Putamen (tissue), 1 donor: ENCODE measurements at regions not wholly inside any gene's neighbourhood (a gene's known extent, or its start where the extent isn't known, plus 50 kb on each side); places are given as distances from the start of the nearest gene placed in this dataset.
"Not testable (repeated sequence)": the region's sequence is repeated elsewhere in the genome, so short reads cannot be mapped to it uniquely, and the experiment has no call there.

Experiments
- DNase-seq: peaks from one replicate; pipeline ENCODE4 v3.0.0-alpha.2; 2016; ENCODE audit warnings: low spot score

DNA sequence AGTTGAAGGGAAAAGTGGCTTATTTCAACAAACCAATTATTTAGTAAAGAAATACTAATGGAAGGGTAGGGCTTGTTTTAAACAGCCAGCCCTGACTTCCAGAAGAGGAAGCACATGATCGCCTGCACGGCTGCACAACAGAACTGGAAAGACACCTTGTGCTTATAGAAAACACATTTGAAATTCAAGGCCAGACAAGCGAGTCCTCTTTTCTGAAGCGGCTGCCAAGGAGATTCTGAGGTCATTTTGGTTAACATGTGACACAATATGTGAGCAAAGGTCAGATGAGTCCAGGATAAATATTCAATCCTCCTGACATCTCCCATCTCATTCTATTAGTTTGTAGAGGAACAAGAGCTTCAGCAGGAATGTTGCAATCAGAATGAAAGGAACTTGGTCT, 461.4 kb upstream of the ST8SIA4 start:
- no peak for DNase-seq

DNA sequence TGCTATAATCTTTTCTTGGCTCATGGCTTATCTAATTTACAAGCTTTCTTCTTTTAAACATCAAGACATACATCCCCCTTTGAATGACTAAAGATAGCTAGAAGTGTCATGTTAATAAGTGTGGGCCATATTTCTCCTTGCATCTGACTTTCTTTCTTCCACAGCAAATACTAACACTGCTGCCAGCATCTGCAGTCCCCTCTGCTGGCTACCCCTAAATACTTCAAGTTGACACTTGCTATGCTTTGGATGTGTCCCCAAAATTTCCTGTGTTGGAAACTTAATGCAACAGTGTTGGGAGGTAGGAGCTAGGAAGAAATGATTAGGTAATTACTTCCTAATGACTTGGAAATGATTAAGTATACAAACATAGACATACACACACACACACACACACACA, 459.0 kb upstream of the ST8SIA4 start:
- DNase-seq, result no peak

DNA sequence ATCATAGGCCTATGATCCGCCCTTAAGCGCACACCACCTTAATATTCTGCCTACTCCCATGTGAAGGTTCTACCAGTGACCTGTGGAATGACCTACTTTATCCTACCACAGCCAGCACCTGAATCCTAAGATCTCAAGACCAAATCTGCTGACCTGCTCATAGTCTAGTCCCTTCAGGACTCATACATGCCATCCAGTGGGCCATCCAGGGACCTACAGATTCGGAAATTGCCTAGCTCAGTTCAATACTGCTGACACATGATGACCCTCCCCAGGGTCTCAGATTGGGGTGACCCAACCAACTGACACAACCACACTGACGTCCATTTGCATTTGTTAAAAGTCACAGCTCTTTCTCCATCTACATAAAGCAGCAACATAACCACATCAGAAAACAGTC, 443.8 kb upstream of the ST8SIA4 start:
- DNase-seq, result no peak

DNA sequence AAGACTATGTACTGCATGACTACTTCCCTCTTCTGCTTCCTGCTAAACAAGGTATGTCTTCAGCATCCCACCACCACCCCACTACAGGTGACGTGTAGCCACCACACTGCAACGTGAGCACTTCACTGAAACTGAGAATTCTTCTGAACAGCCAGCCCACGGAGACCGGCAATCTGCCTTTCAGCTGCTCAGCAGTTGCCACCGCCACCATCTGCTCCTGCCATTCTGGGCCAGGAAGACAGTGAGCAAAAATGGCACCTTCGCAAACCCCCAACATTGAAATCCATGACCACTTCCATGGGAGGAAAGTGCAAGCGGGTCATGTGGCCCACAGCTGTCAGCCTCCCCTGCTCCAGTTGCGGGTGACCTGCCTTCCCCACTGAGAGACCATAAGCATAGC, 443.4 kb upstream of the ST8SIA4 start:
- no peak for DNase-seq

DNA sequence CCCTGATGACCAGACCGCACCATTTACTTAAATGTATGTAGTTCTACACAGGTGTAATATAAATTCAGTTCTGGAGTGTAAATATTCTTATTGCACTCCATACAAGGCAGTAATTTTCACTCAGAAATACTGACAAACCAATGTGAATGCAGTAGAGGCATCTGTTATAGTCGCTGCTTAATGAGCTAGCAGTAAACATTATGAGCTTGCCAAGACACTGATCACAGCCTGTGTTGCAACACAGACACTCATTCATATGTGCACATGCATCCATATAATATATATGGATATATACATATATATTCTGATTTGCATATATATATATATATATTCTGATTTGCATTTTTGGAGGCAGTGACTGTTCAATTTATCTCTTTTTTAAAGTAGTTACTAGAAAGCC, 435.1 kb upstream of the ST8SIA4 start:
- no peak for DNase-seq

DNA sequence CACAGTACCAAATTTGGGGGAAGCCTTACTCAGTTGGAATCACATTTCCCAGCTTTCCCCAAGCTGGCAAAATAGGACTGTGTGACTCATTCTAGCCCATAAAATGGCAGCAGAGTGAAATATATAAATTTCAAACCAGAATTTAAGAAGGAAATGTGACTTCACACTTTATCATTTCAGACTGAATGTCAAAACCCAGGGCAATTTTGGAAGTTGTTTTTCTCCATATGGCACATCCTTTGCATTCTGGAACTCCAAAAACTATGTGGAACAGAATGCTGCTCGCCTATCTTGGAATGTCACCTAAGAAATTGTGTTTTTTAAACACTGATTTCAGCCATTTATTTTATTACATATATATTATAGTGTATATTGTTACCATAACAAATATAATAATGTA, 424.7 kb upstream of the ST8SIA4 start:
- no peak for DNase-seq

DNA sequence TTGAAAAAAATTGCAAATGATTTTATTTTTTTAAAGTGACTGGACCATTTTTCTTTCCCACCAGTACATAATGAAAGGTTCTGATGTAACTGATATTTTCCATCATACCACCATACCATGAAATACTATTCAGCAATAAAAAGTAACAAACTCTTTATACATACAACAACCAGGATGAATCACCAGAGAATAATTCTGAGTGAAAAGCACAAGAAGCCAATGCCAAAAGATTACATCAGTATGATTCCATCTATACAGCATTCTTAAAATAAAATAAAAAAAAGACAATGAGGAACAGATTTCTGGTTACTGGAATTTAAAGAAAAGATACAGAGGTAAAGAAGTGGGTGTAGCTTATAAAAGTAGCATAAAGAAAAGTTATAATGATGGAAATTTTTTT, 423.7 kb upstream of the ST8SIA4 start:
- no peak for DNase-seq

DNA sequence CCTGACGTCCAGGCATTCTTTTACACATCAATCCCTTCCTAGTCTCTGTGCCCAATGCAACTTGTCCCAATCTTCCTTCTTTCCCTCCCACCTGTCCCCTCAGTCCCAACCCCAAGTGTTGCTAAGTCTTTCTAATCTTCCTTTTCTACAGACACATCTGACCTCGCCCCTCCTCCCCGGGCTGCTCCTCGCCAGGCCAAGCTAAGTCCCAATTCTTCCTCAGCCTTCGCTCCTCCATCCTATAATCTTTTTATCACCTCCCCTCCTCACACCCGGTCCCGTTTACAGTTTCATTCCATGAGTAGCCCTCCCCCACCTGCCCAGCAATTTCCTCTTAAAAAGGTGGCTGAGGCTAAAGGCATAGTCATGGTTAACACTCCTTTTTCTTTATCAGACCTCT, 413.3 kb upstream of the ST8SIA4 start:
- not testable (repeated sequence) for DNase-seq

DNA sequence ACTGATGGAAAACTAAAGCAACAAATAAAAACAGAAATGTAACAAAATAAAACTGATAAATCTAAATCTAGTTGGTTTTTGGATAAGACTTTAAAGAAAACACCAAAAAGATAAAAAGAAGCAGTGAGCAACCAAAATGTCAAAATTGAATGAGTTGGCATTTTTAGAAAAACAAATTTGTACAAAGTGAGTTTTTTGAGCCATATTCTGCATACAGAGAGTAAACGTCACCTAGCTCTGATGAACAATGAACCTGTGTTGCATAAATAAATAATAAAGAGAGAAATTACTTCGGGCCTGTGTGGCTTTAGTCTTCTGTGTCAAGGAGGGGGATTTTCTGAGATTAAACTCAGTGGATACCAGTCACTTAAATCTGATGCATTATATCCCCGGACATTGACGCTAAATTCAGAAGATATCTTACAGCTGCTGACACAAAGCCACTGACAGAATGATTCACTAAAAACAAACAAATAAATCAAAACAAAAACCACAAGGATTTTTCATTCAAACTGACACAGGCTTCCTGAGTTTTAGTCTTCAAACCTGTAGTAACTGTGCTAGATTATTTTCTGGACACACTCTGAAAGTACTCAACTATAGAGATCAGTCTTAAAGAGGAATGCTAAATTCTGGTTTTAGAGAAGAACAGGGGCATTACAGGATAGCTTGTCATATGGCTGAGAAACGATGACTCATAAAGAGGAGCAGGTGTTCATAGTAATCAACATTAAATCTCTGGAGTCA, 403.5 kb upstream of the ST8SIA4 start:
- DNase-seq, result no peak

DNA sequence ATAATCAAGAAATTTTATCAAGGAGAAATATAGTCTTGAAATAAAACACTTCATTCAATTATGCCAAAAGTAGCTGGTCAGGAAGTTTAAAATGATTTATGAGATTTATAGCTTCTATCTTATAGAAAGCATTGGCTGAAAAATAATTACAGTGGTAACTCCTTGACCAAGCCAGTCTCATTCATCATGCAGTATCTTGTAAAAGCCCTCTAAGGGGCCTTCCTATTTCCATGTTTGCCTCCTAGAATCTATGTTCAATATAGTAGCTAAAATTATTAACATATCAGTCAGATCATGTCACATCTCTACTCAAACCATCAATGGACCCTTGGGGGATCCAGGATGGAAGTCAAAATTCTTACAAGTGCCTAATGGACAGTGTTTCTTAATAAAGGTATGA, 393.4 kb upstream of the ST8SIA4 start:
- DNase-seq, result no peak

DNA sequence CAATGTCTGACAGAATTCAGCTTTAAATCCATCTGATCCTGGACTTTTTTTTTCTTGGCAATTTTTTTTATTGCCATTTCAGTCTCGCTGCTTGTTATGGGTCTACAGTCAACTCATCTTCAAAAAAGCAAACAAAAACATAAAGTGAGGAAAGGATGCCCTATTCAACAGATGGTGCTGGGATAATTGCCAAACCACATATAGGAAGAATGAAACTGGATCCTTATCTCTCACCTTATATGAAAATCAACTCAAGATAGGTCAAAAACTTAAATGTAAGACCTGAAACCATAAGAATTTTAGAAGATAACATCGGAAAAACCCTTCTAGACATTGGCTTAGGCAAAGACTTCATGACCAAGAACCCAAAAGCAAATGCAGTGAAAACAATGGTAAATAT, 389.1 kb upstream of the ST8SIA4 start:
- no peak for DNase-seq

DNA sequence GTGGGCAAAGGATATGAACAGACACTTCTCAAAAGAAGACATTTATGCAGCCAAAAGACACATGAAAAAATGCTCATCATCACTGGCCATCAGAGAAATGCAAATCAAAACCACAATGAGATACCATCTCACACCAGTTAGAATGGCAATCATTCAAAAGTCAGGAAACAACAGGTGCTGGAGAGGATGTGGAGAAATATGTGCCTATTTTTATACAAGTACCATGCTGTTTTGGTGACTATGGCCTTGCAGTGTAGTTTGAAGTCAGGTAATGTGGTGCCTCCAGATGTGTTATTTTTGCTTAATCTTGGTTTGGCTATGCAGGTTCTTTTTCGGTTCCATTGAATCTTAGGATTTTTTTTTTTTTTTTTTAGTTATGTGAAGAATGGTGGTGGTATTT, 387.7 kb upstream of the ST8SIA4 start:
- DNase-seq, result not testable (repeated sequence)

DNA sequence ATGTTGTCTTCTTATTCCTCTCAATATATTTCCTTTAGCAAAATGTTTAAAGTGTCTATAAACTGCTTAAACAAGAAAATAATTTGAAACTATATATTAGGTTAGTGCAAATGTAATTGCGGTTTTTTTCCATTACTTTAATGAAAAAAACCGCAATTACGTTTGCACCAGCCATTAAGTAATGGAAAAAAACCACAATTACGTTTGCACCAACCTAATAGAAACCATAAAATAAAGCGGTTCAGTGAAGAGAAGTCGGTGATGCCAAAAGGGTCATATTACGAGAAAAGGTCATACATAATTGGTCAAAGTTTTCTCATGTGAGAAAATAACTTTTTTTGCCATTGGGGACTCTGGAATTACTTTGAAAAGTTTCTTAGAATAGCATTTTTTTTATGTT, 385.6 kb upstream of the ST8SIA4 start:
- no peak for DNase-seq

DNA sequence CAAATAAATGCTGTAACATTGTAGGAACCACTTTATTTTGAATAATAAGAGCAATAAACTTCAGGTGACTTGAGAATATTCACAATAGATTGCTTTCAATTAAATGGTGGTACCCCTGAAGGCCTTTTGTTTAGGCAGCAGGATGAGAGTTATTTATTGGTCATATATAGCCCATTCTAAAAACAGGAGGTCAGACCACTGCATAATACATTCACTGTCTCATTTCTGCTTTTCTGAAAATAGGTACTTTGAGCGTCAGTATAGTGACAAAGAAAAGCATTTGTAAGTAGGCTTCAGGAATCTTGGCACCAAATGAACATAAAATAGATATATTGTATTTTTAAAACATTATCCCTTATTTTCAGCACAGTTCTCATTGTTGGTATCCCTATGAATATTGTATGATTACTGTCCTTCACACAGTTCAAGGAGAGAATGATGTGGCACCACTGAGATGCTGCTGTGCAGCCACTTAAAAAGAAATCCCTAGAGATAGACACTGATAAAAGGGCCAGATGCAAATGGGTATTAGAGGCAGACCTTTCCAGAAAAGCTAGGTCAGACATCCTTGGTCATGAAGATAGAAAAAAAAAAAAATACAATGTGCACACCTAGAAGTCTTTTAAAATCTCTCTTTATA, 381.8 kb upstream of the ST8SIA4 start:
- no peak for DNase-seq

DNA sequence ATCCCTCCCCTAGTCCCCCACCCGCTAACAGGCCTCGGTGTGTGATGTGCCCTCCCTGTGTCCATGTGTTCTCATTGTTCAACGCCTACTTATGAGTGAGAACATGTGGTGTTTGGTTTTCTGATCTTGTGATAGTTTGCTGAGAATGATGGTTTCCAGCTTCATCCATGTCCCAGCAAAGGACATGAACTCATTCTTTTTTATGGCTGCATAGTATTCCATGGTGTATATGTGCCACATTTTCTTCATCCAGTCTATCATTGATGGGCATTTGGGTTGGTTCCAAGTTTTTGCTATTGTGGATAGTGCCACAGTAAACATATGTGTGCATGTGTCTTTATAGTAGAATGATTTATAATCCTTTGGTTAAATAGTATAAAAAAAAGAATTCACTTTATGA, 380.9 kb upstream of the ST8SIA4 start:
- not testable (repeated sequence) for DNase-seq

DNA sequence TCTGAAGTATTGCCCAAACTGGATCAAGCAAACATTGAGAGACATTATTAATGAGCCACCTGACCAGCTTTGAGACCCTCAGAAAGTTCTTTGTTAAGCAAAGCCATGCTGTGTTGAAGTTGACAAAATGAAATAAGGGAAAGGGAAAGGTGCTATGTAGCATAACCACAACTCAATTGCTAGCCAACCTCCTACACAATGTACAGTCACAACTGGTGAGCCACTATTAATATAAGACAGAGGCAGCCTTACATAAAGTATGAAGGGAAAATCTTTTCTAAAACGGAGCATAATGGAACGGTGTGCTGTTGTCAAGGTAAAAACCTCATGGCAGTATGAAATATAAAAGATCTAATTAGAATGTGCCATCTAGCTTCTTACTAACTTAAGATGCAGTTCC, 375.8 kb upstream of the ST8SIA4 start:
- DNase-seq, result no peak

DNA sequence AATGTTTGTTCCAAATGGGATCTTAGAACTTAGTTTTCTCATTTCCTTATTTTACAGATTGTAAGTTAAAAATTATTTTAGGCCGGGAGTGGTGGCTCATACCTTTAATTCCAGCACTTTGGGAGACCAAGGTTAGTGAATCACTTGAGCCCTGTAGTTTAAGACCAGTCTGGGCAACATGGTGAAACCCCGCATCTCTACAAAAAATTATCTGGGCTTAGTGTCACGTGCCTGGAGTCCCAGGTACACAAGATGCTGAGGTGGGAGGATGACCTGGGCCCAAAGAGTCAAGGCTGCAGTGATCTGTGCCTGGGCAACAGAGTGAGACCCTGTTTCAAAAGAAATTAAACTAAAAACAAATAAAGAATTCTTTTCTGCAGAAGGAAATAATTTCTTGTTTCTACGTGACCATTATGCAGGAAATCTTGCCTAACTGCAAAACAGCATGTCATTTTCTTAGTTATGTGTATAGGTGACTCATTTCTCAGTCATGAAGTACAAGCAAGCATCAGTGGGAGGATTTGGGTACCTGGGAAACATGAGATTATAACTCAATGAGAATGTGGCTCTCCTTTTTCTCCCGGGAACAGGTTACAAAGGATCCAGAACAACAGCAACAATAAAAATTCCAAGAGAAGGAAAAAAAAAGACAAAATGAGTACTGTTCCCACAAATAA, 375.1 kb upstream of the ST8SIA4 start:
- DNase-seq, result peak; percentile 10

DNA sequence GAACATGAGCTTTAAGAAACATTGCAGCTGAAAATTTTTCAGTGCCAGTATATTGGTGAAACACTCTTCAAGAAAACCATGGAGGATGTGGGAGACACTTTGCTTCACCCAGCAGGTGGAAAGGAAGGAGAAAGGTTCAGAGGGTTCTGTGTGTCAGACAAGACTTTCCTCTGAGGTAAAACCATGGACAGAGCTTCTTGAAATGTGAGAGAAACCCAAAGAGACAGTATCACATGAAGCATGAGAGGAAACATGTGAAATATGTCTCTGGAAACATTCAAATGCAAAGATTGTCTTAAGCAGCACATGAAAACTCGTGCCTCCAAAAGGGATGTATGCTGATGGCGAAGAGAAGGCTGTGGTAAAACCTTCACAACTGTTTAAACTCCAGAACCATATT, 368.9 kb upstream of the ST8SIA4 start:
- DNase-seq, result no peak

DNA sequence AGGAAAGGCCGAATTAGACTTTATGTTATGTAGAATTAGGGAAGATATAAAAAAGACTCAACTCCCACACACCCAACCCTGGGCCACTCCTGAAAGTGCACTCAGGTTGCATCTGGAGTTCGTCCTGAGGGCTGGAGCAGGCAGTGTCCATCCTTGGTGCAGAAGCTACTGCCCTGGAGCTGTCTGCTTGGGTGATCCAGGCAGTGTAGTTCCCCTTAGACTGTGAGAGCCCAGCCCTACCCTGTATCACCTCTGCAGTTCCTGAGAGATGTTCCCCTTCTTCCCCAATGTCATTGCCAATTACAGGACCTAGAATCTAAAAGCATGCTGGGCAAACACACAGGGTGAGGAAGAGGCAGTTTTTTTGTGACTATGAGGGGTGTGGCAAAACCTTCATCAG, 368.3 kb upstream of the ST8SIA4 start:
- DNase-seq, result no peak

DNA sequence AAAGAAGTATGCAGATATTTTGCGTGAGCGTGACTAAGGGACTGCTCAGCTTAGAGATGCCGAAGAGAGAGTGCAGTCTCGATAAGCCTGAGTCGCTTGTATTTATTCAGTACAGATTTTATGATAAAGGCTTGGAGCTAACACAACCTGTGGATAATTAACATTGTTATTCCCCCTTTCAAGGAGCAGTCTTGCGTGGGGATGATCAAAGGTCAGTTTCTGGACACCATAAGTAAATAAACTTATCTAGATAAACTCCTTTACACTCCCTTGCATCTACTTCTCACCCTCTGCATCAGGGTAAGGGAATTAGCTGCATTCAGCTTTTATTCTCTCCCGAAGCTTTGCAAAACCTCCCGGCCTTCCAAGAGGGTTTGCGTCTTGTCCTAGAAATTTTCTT, 357.8 kb upstream of the ST8SIA4 start:
- no peak for DNase-seq

DNA sequence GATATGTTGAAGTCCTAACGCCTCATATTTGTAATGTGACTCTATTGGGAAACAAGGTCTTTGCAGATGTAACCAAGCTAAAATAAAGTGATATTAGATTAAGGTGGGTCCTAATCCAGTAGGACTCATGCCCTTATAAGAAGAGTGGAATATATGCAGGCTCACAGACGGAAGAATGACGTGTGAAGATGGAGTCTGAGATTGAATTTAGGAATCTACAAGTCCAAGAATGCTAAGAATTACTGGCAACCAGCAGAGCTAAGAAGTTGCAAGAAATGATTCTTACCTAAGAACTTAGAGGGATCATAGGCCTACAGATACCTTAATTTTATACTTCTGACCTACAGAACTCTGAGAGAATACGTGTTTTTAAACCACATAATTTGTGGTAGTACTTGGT, 350.0 kb upstream of the ST8SIA4 start:
- DNase-seq, result no peak

DNA sequence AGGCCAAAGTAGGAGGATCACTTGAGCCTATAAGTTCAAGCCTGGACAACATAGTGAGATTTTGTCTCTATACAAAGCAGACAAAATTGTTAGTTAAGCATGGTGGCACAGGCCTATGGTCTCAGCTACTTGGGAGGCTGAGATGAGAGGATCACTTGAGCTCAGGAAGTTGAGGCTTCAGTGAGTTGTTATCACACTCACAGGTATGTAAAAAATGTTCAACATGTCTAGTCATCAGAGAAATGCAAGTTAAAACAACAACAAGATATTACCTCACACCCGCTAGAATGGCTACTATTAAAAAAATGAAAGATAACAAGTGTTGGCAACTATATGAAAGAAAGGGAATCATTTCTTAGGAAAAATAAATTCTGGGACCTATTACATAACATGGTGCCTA, 341.5 kb upstream of the ST8SIA4 start:
- DNase-seq, result no peak

DNA sequence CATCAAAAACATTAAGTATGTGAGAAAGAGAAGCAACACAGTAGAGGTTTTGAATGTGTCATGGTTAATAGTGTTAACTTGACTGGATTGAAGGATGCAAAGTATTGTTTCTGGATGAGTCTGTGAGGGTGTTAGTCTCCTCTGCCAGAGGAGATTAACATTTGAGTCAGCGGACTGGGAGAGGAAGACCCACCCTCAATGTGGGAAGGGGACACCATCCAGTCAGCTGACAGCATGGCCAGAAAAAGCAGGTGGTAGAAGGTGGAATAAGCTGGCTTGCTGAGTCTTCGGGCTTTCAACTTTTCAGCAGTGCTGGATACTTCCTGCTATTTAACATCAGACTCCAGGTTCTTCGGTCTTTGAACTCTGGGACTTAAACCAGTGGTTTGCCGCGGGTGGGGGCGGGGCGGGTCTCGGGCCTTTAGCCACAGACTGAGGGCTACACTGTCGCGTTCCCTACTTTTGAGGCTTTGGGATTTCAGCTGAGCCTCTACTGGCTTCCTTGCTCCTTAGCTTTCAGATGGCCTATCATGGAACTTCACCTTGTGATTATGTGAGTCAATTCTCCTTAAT, 309.9 kb upstream of the ST8SIA4 start:
- DNase-seq, result no peak
